CD14-positive monocyte (primary cell): ENCODE measurements at regions not wholly inside any gene's neighbourhood (a gene's known extent, or its start where the extent isn't known, plus 50 kb on each side); places are given as distances from the start of the nearest gene placed in this dataset.

Experiments used
- DNase-seq, 3 donors: peaks; one replicate each; pipeline ENCODE4 v3.0.0-alpha.2; 2011 to 2022
- H2AFZ ChIP-seq: 2 replicates; pipeline ENCODE4 v1.6.0; 2012; ENCODE audit warnings: mild to moderate bottlenecking, low read depth, low read length, inconsistent platforms; ENCODE audit not compliant: insufficient read depth, poor library complexity, severe bottlenecking
- H3K27ac ChIP-seq, 2 donors: 1 replicate in 1 of 2; 2 replicates in 1 of 2; pipeline ENCODE4 v1.5.1; 2012 to 2013; ENCODE audit warnings: low read length in 2 of 2, control low read depth in 1 of 2, inconsistent platforms in 1 of 2, low read depth in 1 of 2, mild to moderate bottlenecking in 1 of 2
- H3K27me3 ChIP-seq, 2 donors: one replicate each; pipeline versions ENCODE4 v1.6.0 to v1.6.1; 2011 to 2013; ENCODE audit warnings: low read length in 2 of 2; ENCODE audit not compliant: control insufficient read depth in 2 of 2, insufficient read depth in 2 of 2
- H3K36me3 ChIP-seq, 2 donors: replicated peaks in 1 of 2; 1 replicate in 1 of 2; 2 replicates in 1 of 2; pipeline versions ENCODE4 v1.5.1 to v1.6.1; 2012 to 2013; ENCODE audit warnings: low read length in 2 of 2, control low read depth in 1 of 2, inconsistent platforms in 1 of 2, mild to moderate bottlenecking in 1 of 2; ENCODE audit not compliant: insufficient read depth in 2 of 2, control insufficient read depth in 1 of 2
- H3K4me1 ChIP-seq, 2 donors: 1 replicate in 1 of 2; 2 replicates in 1 of 2; pipeline versions ENCODE4 v1.5.1 to v1.6.1; 2012 to 2013; ENCODE audit warnings: low read length in 2 of 2, control low read depth in 1 of 2, inconsistent platforms in 1 of 2, mild to moderate bottlenecking in 1 of 2, moderate library complexity in 1 of 2; ENCODE audit not compliant: insufficient read depth in 2 of 2, control insufficient read depth in 1 of 2
- H3K4me2 ChIP-seq: replicated peaks from 2 replicates; pipeline ENCODE3; 2012; ENCODE audit warnings: low read length, moderate library complexity, mild to moderate bottlenecking; ENCODE audit not compliant: poor library complexity, severe bottlenecking; ENCODE audit errors: extremely low read depth
- H3K4me3 ChIP-seq, 3 experiments: fragments of 200-600 bp in 1 of 3; sonication (generic) in 1 of 3; replicated peaks in 1 of 3; 1 replicate in 2 of 3; 2 replicates in 1 of 3; pipeline ENCODE4 v1.5.1; 2011 to 2013; ENCODE audit warnings: low read length in 3 of 3, mild to moderate bottlenecking in 3 of 3, control low read depth in 2 of 3, low read depth in 2 of 3, inconsistent platforms in 1 of 3, moderate library complexity in 1 of 3
- H3K79me2 ChIP-seq: 2 replicates; pipeline ENCODE4 v1.6.0; 2012; ENCODE audit warnings: mild to moderate bottlenecking, control low read depth, inconsistent platforms, low read length, moderate library complexity; ENCODE audit not compliant: insufficient read depth
- H3K9ac ChIP-seq: 2 replicates; pipeline ENCODE4 v1.6.0; 2017; ENCODE audit warnings: low read length, mild to moderate bottlenecking; ENCODE audit not compliant: insufficient read depth, poor library complexity, severe bottlenecking
- H3K9me3 ChIP-seq, 2 donors: replicated peaks in 1 of 2; 1 replicate in 1 of 2; 2 replicates in 1 of 2; pipeline versions ENCODE4 v1.5.1 to v1.6.1; 2012 to 2013; ENCODE audit warnings: low read length in 2 of 2, control low read depth in 1 of 2; ENCODE audit not compliant: control insufficient read depth in 1 of 2, insufficient read depth in 1 of 2
- H4K20me1 ChIP-seq: 2 replicates; pipeline ENCODE4 v1.6.0; 2012; ENCODE audit warnings: mild to moderate bottlenecking, low read length, control low read depth, moderate library complexity; ENCODE audit not compliant: insufficient read depth
- H3K27ac Mint-ChIP-seq, 7 donors: one replicate each; pipeline ENCODE4 v1.8.0; 2020; ENCODE audit warnings: mild to moderate bottlenecking in 7 of 7, mixed read lengths in 7 of 7, moderate library complexity in 6 of 7, inconsistent platforms in 2 of 7
- H3K27me3 Mint-ChIP-seq, 3 donors: one replicate each; pipeline ENCODE4 v1.8.0; 2021 to 2022; ENCODE audit warnings: low read depth in 3 of 3, mild to moderate bottlenecking in 3 of 3, mixed read lengths in 3 of 3, moderate library complexity in 3 of 3, inconsistent platforms in 1 of 3
- H3K36me3 Mint-ChIP-seq, 2 donors: one replicate each; pipeline ENCODE4 v1.8.0; 2020; ENCODE audit warnings: mixed read lengths in 2 of 2, inconsistent platforms in 1 of 2, mild to moderate bottlenecking in 1 of 2
- H3K4me1 Mint-ChIP-seq: one replicate; pipeline ENCODE4 v1.8.0; 2020; ENCODE audit warnings: mild to moderate bottlenecking, mixed read lengths
- H3K4me3 Mint-ChIP-seq, 2 donors: one replicate each; pipeline ENCODE4 v1.8.0; 2020; ENCODE audit warnings: mild to moderate bottlenecking in 2 of 2, mixed read lengths in 2 of 2, moderate library complexity in 1 of 2
- H3K9me3 Mint-ChIP-seq, 7 donors: one replicate each; pipeline ENCODE4 v1.8.0; 2020 to 2022; ENCODE audit warnings: mixed read lengths in 7 of 7, mild to moderate bottlenecking in 6 of 7, moderate library complexity in 6 of 7, inconsistent platforms in 2 of 7
- WGBS: methylation state at CpG from one replicate; pipeline ENCODE4 v1.1.5; 2013; ENCODE audit warnings: missing lambda C conversion rate; ENCODE audit not compliant: insufficient coverage; 5-methylcytosine and 5-hydroxymethylcytosine counted together
- intact Hi-C, 2 donors: fragments of 100-400 bp; cut with micrococcal nuclease; formaldehyde crosslinking; loops; one replicate each; pipeline versions ENCODE4 v1.15.0 to v1.15.1; 2023
- TF ChIP-seq, protein P1 (sequence below): fragments of 200-600 bp; IDR thresholded peaks from one replicate; pipeline ENCODE4 v1.8.0; 2022; ENCODE audit warnings: antibody characterized with exemption, mild to moderate bottlenecking

DNA sequence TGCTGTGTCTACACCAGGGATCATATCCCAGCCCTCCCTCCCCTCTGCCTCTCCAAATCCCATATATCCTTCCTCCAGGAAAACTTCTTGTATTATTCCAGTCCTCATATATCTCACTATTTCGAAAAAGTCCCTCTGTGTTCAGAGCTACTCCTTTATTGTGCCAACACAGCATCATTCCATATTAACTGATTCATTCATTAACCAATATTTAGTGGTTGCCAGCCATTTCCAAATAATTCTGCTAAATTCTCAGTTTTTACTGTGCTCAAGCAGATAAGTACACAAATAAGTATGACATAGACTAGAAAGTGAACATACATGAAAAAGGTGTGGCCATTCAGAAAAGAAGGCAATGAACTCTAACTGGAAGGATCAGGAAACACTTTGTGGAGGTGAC, 241.6 kb upstream of the DUSP10 start:
- H3K27me3 ChIP-seq = no peaks in the 10 kb centered on the region
- H3K27ac ChIP-seq = no peak overlapping the region
- H3K9ac ChIP-seq = no peak overlapping the region
- peaks cover 0 to 2% (median 0%) of the 10 kb centered on the region in 7 donors for H3K9me3 Mint-ChIP-seq
- no peaks in the 10 kb centered on the region for H4K20me1 ChIP-seq
- H3K36me3 ChIP-seq = no peaks in the 10 kb centered on the region
- no peak overlapping the region for H2AFZ ChIP-seq
- no peak overlapping the region for H3K4me3 ChIP-seq
- no peaks in the 10 kb centered on the region for H3K27me3 Mint-ChIP-seq
- intact Hi-C loops = no loop called here
- H3K9me3 ChIP-seq = no peaks in the 10 kb centered on the region
- no peak overlapping the region for H3K4me3 Mint-ChIP-seq
- H3K4me1 Mint-ChIP-seq = peaks cover 21% of the 10 kb centered on the region
- 100% methylated on average over 1 of the region's 1 CpG for WGBS
- H3K79me2 ChIP-seq = no peaks in the 10 kb centered on the region
- H3K4me2 ChIP-seq = no peak overlapping the region
- H3K27ac Mint-ChIP-seq = peak overlapping the region in 1 of 7 donors; percentile 26
- no peak for DNase-seq
- TF ChIP-seq, protein P1, sequence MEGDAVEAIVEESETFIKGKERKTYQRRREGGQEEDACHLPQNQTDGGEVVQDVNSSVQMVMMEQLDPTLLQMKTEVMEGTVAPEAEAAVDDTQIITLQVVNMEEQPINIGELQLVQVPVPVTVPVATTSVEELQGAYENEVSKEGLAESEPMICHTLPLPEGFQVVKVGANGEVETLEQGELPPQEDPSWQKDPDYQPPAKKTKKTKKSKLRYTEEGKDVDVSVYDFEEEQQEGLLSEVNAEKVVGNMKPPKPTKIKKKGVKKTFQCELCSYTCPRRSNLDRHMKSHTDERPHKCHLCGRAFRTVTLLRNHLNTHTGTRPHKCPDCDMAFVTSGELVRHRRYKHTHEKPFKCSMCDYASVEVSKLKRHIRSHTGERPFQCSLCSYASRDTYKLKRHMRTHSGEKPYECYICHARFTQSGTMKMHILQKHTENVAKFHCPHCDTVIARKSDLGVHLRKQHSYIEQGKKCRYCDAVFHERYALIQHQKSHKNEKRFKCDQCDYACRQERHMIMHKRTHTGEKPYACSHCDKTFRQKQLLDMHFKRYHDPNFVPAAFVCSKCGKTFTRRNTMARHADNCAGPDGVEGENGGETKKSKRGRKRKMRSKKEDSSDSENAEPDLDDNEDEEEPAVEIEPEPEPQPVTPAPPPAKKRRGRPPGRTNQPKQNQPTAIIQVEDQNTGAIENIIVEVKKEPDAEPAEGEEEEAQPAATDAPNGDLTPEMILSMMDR = no peak
- no peaks in the 10 kb centered on the region for H3K4me1 ChIP-seq
- peaks cover 13 to 20% of the 10 kb centered on the region in 2 donors for H3K36me3 Mint-ChIP-seq

DNA sequence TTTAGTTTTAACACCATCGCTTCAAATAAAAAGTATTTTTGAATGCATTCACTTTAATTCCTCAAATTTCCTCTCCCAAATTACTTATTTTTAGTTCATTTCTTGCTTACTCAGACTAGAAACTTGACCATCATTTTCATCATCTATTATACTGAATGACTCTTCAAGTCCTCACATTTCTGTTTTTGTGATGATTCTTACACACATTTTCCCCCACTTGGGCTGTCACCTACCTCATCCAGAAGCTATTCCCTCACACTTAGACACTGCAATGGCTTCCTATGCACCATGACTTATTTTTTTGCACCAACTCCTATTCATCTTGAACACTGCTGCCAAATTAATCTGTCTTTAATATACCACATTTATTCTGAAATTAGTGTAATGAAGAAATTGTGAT, 239.6 kb upstream of the DUSP10 start:
- Mint-ChIP-seq H3K4me1 (peaks cover 28% of the 10 kb centered on the region), H3K27me3 (no peaks in the 10 kb centered on the region), H3K36me3 (peaks cover 18 to 22% of the 10 kb centered on the region in 2 donors), H3K4me3 (no peak overlapping the region), H3K9me3 (peaks cover 0 to 5% (median 0%) of the 10 kb centered on the region in 7 donors), H3K27ac (no peak overlapping the region)
- Histone ChIP-seq H2AFZ (no peak overlapping the region), H4K20me1 (no peaks in the 10 kb centered on the region), H3K27ac (no peak overlapping the region), H3K4me2 (no peak overlapping the region), H3K36me3 (no peaks in the 10 kb centered on the region), H3K4me1 (no peaks in the 10 kb centered on the region), H3K4me3 (no peak overlapping the region), H3K27me3 (no peaks in the 10 kb centered on the region), H3K9me3 (no peaks in the 10 kb centered on the region), H3K79me2 (no peaks in the 10 kb centered on the region), H3K9ac (no peak overlapping the region)
- no CpG with 5 or more reads among the region's 1 CpG for WGBS
- intact Hi-C loops = no loop called here
- TF ChIP-seq, protein P1 = no peak
- DNase-seq = no peak
